HEK293T (cell line): ENCODE measurements at regions not wholly inside any gene's neighbourhood (a gene's known extent, or its start where the extent isn't known, plus 50 kb on each side); places are given as distances from the start of the nearest gene placed in this dataset.
A peak's percentile ranks its signal among the peaks of the same experiment; 100 is the strongest.

Experiments
- CTCF ChIA-PET: fragments of 350-600 bp; formaldehyde crosslinking; extraction: SDS; loops from one replicate; lab custom pipeline; 2021; ENCODE audit warnings: antibody characterized with exemption, inconsistent platforms; lab: Yijun Ruan, JAX
- POLR2A ChIA-PET: fragments of 350-600 bp; formaldehyde crosslinking; extraction: SDS; loops from one replicate; lab custom pipeline; 2020; ENCODE audit warnings: antibody characterized with exemption, inconsistent platforms; lab: Yijun Ruan, JAX
- DNase-seq: peaks from one replicate; pipeline ENCODE4 v3.0.0; 2012; ENCODE audit warnings: mixed read lengths; ENCODE audit errors: extremely low spot score
- ARNT ChIP-seq: fragments of 450-650 bp; IDR thresholded peaks from 2 replicates; pipeline ENCODE4 v1.6.1; 2017; ENCODE audit warnings: mild to moderate bottlenecking
- BHLHE40 ChIP-seq: fragments of 450-650 bp; IDR thresholded peaks from 2 replicates; pipeline ENCODE4 v1.6.1; 2016; ENCODE audit warnings: mild to moderate bottlenecking, moderate library complexity, borderline replicate concordance
- CTBP1 ChIP-seq: fragments of 450-650 bp; IDR thresholded peaks from 2 replicates; pipeline ENCODE4 v1.6.1; 2016; ENCODE audit warnings: borderline replicate concordance
- ELF4 ChIP-seq: fragments of 450-650 bp; IDR thresholded peaks from 2 replicates; pipeline ENCODE4 v1.6.1; 2017; ENCODE audit warnings: antibody characterized with exemption
- FOXA1 ChIP-seq: fragments of 450-650 bp; IDR thresholded peaks from 2 replicates; pipeline ENCODE4 v1.6.1; 2016; ENCODE audit warnings: mild to moderate bottlenecking
- FOXK2 ChIP-seq: fragments of 450-650 bp; IDR thresholded peaks from 2 replicates; pipeline ENCODE4 v1.6.1; 2016; ENCODE audit warnings: mild to moderate bottlenecking
- FOXM1 ChIP-seq: fragments of 450-650 bp; IDR thresholded peaks from 2 replicates; pipeline ENCODE4 v1.6.1; 2017; ENCODE audit warnings: mild to moderate bottlenecking, borderline replicate concordance
- HDGF ChIP-seq: fragments of 450-650 bp; IDR thresholded peaks from 2 replicates; pipeline ENCODE4 v1.6.1; 2017; ENCODE audit warnings: antibody characterized with exemption, borderline replicate concordance
- L3MBTL2 ChIP-seq: fragments of 450-650 bp; conservative IDR thresholded peaks from 2 replicates; pipeline ENCODE4 v1.6.1; 2016; ENCODE audit warnings: mild to moderate bottlenecking
- LEF1 ChIP-seq: fragments of 450-650 bp; IDR thresholded peaks from 2 replicates; pipeline ENCODE4 v1.6.1; 2017; ENCODE audit warnings: mild to moderate bottlenecking, borderline replicate concordance
- NFRKB ChIP-seq: fragments of 450-650 bp; IDR thresholded peaks from 2 replicates; pipeline ENCODE4 v1.6.1; 2016; ENCODE audit warnings: mild to moderate bottlenecking, moderate library complexity
- SP1 ChIP-seq: fragments of 450-650 bp; IDR thresholded peaks from 2 replicates; pipeline ENCODE4 v1.6.1; 2017
- SUZ12 ChIP-seq: fragments of 450-650 bp; IDR thresholded peaks from 2 replicates; pipeline ENCODE4 v1.6.1; 2016; ENCODE audit warnings: mild to moderate bottlenecking
- TARDBP ChIP-seq: fragments of 450-650 bp; IDR thresholded peaks from 2 replicates; pipeline ENCODE4 v1.6.1; 2016
- ZNF384 ChIP-seq: fragments of 450-650 bp; IDR thresholded peaks from 2 replicates; pipeline ENCODE4 v1.6.1; 2016
- TF ChIP-seq, protein P1 (sequence below): fragments of 450-650 bp; IDR thresholded peaks from 2 replicates; pipeline ENCODE4 v1.6.1; 2016

DNA sequence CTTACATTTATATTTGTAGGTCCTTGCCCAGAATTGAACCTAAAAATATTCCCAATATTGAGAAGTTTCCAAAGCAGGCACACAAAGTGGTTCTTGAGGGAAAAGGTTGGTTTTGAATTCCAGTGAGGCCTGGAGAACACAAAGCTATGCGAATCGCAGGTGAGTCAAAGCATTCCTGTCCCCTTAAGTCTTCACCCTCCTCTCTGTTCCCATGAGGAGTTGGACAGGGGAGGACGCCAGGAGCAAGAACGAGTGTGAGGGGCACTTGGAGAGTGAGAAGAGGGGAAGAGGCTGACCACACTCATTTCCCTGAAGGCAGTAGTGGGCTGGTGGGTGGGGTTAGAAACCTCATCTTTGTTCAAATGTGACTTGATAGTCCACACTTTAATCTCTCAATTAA lies 185.8 kb upstream of the EOMES start:
- ChIA-PET POLR2A (no interaction called here), CTCF (no interaction called here)
- TF ChIP-seq TARDBP, result no peak
- no peak for TF ChIP-seq FOXM1
- TF ChIP-seq L3MBTL2, result no peak
- TF ChIP-seq LEF1, result no peak
- TF ChIP-seq SP1, result no peak
- no peak for TF ChIP-seq ELF4
- no peak for TF ChIP-seq NFRKB
- TF ChIP-seq CTBP1, result no peak
- no peak for TF ChIP-seq SUZ12
- no peak for DNase-seq

DNA sequence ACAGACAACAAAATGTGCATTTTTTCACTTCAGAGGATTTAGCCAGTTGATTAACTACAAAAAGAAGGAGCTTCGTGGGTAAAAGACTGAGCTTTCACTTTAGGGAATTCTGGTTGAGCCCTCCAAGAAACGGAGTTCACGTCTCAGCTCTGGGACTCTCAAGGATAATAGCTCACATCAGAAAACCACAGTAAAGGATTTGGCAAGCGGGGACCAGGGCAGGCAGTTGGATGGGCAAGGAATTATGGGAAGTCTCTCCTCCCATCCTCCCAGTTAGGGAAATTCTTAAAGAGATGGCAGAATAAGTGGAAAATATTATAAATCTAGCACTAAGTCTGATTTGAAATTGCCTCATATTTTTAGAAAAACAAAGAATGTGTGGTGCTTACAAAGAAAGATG lies 188.3 kb upstream of the EOMES start:
- CTCF ChIA-PET, result no interaction called here
- POLR2A ChIA-PET, result no interaction called here
- TF ChIP-seq BHLHE40 (no peak), TARDBP (no peak), FOXM1 (no peak), ZNF384 (no peak), ELF4 (no peak), HDGF (no peak)
- DNase-seq, result no peak

DNA sequence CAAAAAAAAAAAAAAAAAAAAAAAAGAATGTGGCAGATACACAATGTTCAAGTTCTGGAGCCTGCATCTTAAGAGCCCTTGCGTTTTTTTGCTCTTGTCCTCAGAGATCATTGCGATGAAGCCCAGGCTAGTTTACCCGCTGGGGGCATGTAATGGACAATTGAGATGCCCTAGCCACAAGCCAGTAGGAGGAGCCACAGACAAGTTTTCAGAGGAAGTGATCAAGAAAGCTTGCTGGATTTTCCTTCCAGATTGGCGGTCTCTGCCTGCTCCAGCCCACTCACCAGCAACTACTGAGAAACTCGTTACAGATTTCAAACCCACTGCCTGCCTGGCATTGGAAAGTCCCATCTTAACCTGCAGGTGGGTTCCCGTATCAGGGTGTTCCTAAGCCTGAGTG lies 192.1 kb upstream of the EOMES start:
- CTCF ChIA-PET, result interaction anchor here (0.6 kb wide), 1 partner anchor 89 kb away, joined by 8 read pairs; no protein-coding TSS in a partner anchor
- peak; percentile 7 for DNase-seq

DNA sequence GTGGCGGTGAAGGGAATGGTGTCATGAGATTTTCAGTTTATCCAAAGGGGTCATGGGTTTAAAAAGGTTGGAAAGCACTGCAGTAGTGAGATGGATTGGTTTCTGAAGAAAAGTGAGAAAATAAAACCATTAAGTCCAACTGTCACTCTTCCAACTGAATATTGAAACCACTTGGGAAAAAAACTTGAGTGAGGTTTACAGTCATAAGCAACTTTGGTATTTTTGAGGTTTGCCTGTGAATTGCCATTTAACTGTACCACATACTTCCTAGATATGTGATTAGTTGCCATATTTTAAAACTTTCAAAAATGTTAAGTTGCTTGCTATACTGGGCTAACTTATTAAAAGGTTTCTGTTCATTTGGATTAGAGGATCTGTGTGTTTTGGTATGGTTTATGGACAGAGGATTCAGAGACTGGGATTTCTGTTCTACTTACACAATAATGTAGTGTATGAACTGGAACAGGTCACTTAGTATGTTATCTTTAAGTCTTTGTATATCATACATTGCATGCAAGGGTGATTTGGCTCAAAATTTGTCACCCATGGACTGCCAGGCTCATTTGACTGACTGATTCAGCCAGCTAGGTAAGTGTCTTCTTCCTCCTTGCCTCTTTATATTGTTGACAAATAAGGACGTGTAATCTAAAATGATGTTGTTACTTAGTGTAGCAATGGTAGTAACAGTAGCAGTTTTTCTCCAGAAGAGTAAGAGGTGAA lies 201.4 kb upstream of the EOMES start:
- ChIA-PET POLR2A (no interaction called here), CTCF (no interaction called here)
- DNase-seq, result no peak
- TF ChIP-seq LEF1 (no peak), SP1 (no peak), SUZ12 (no peak), FOXK2 (no peak), L3MBTL2 (no peak), CTBP1 (no peak), HDGF (no peak), NFRKB (no peak), BHLHE40 (no peak), ZNF384 (no peak), ELF4 (no peak), FOXA1 (no peak), FOXM1 (no peak), TARDBP (no peak), ARNT (no peak)
- TF ChIP-seq, protein P1, sequence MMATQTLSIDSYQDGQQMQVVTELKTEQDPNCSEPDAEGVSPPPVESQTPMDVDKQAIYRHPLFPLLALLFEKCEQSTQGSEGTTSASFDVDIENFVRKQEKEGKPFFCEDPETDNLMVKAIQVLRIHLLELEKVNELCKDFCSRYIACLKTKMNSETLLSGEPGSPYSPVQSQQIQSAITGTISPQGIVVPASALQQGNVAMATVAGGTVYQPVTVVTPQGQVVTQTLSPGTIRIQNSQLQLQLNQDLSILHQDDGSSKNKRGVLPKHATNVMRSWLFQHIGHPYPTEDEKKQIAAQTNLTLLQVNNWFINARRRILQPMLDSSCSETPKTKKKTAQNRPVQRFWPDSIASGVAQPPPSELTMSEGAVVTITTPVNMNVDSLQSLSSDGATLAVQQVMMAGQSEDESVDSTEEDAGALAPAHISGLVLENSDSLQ, result no peak

More for the DNA sequence above, 192.1 kb upstream of the EOMES start:
- POLR2A ChIA-PET, result no interaction called here
- no peak for TF ChIP-seq LEF1
- no peak for TF ChIP-seq SP1
- TF ChIP-seq, protein P1, result no peak

DNA sequence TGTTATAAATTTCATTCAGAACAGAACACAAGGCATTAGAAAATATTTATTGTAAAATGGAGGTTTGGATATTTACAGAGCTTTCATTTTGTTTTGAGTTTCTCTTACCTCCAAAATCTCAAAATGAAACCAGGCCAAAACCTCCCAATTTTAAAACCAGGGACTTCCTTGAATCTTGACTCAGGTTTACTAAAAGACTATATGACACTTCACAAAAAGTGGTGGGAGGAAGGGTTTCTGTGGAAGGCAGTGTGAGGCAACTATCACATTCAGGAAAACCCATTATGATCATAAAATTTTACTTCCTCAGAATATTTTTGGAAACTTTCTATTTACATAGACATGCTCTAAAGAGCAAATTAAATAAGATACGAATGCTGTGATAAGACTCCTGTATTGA lies 205.8 kb upstream of the EOMES start:
- DNase-seq, result no peak
- CTCF ChIA-PET, result no interaction called here
- TF ChIP-seq FOXK2 (no peak), HDGF (no peak), ZNF384 (no peak), TARDBP (no peak), SUZ12 (no peak), BHLHE40 (no peak), NFRKB (no peak), L3MBTL2 (no peak), FOXM1 (no peak), SP1 (no peak), LEF1 (no peak), CTBP1 (no peak)
- TF ChIP-seq, protein P1, result no peak
- POLR2A ChIA-PET, result no interaction called here

DNA sequence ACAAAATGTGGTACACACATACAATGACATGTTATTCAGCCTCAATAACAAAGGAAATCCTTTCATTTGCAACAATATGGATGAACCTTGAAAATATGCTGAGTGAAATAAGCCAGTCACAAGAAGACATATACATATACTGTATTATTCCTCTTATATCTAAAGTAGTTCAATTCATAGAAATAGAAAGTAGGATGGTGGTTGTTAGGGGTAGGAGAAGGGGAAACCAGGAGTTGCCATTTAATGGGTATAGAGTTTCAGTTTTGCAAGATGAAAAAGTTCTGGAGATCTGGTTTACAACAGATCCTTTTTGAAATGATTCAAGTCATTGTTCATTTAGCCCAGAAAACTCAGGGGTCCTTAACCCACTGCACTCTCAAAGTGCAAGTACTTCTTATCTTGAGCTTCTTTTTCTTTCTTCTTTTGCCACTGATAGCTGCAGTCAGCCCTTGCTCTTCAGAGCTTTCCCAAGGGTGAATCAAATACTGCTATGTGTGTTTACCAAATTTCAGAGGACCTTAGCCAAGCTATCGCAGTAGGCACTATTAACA lies 208.0 kb upstream of the EOMES start:
- POLR2A ChIA-PET, result no interaction called here
- CTCF ChIA-PET, result no interaction called here
- DNase-seq, result no peak
- TF ChIP-seq ARNT (no peak), TARDBP (no peak), CTBP1 (no peak), HDGF (no peak), FOXM1 (no peak)
